GM12872 (cell line): ENCODE measurements at regions not wholly inside any gene's neighbourhood (a gene's known extent, or its start where the extent isn't known, plus 50 kb on each side); places are given as distances from the start of the nearest gene placed in this dataset.

Source experiments
- TF ChIP-seq, protein P1 (sequence below): IDR thresholded peaks from 3 replicates; pipeline ENCODE4 v1.5.1; 2011; ENCODE audit warnings: low read depth, mild to moderate bottlenecking, low read length, moderate library complexity; ENCODE audit not compliant: insufficient read depth

DNA sequence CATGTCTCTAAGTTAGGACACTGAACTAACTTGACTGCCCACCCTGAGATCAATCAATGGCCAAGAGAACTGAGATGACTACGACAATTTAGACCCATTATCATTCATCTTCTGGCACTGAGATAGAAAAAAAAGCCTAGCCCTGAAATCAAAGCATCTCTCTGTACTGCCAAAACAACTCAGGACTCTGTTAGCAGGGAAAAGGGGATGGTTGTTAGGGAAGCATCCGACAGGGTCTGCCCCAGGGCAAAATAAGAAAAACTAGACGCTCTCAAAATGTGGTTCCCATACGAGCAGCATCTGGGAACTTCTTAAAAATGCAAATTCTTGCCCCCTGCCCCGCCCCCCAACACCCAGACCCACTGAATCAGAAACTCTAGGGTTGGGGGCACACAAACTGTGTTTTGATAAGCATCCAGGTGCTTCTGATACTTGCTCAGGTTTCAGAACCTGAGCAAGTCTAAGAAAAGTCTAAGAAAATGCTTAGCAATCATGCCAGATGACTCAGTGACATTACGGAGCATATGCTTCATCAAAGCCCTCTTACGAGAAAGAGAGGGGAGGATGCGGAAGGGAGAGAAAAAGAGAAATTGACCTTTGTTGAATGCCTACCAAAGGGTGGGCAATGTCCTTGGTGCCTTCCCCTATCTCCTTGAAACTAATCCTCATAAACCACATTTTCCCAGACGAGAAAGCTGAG lies 172.8 kb upstream of the HES1 start:
- TF ChIP-seq, protein P1, sequence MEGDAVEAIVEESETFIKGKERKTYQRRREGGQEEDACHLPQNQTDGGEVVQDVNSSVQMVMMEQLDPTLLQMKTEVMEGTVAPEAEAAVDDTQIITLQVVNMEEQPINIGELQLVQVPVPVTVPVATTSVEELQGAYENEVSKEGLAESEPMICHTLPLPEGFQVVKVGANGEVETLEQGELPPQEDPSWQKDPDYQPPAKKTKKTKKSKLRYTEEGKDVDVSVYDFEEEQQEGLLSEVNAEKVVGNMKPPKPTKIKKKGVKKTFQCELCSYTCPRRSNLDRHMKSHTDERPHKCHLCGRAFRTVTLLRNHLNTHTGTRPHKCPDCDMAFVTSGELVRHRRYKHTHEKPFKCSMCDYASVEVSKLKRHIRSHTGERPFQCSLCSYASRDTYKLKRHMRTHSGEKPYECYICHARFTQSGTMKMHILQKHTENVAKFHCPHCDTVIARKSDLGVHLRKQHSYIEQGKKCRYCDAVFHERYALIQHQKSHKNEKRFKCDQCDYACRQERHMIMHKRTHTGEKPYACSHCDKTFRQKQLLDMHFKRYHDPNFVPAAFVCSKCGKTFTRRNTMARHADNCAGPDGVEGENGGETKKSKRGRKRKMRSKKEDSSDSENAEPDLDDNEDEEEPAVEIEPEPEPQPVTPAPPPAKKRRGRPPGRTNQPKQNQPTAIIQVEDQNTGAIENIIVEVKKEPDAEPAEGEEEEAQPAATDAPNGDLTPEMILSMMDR: no peak

DNA sequence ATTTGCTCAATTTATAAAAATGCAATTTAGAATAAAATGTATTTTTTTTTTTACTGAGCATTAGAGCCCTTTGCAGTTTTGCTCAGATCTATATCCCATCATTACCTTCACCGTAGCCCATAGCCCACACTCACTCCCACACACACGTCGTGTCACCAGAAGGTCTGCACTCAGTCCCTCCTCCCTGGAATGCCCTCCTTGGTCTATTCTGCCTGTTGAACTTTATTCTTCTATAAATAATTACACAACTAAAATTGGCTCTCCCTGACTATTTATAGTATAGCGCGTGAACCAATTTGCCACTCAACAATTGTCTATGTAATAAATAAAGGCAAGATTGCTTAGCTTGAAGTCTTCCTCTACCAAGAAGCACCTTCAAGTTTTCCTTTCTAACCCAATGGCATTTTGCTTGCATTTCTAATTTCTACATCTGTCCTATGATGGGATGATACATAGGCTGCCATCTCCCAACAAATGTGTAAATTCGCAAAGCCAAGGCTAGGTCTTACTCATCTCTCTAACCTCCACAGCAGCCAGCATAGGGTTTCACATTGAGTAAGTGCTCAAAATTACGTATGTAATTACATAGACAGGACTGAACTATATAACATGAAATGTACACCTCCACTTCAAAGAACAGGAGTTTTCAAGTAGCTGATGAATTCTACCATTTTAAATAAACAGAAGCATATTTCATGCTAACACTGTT lies 172.0 kb upstream of the HES1 start:
- TF ChIP-seq, protein P1: no peak

DNA sequence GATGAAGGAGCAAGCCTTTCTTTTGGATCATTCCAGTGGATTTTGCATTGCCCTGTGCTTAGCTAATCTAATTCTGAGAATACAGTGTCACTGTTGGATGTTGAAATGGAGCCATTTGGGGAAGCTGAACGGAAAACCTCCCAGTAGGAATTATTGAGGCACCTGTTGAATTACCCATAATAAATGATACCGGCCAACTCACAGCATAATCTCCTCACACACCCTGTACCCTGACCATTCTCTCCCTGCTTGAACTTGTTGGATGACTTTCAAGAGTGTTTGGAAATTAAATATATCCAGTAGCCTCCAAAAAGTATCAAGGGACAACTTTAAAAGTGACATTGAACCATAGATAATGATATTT lies 171.4 kb upstream of the HES1 start:
- TF ChIP-seq, protein P1: no peak

DNA sequence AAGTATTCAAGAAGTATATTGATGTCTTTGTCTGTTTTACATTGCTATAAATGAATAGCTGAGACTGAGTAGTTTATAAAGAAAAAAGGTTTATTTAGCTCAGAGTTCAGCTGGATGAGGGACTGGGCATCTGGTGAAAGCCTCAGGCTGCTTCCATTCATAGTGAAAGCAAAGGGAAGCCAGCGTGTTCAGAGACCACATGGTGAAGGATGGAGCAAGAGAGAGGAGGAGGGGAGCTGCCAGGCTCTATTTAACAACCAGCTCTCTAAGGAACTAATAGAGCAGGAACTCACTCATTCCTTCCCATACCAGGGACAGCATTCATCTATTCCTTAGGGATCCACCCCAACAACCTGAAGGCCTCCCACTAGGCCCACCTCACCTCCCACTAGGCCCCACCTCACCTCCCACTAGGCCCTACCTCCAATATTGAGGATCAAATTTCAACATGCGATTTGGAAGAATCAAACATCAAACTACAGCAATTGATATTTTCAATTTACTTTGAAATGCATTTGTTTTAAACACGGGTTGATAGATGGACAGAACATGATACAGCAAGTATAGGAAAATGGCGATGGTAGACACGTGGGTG lies 167.5 kb upstream of the HES1 start:
- TF ChIP-seq, protein P1: no peak

DNA sequence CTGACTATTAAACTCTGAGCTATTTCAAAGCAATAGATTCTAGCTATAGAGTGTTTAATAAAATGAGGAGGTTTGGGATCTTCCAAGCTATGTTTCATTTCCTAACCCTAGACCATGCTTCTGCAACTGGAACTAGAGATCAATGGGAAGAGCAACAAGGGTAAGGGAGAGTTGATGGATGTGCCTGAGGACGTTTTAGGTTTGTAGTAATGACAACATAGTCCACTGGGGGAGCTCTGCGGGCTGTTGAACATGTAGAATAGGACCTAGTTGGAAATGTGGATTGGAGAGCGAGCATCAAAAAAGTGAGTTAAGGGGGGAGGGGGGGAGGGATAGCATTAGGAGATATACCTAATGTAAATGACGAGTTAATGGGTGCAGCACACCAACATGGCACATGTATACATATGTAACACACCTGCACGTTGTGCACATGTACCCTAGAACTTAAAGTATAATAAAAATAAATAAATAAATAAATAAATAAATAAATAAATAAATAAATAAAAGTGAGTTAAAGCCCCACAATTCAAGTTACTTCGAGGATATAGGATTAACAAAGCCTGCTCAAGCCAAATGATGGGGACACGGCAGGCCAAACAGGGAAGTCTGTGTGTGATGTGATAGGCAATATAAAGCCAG lies 165.7 kb upstream of the HES1 start:
- TF ChIP-seq, protein P1: peak; percentile 75

DNA sequence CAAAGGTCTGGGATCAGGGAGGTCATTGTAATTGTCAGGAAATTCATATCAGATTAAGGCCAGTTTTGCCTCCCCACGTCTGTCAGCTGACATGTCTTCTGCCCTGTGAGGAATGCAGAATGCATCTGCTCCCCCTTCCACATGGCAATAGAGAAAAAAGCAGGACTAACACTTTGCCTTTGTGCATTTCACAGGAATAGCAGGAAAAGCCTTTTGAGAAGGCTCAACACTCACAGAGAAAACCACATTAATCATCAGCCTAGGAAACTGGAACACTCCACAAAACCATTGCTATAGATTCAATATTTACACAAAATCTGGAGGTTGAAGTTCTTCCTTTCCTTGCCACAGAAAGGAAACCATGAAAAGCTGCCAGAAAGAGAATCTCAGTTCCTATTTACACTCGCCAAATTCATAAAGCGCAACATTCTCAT lies 165.2 kb upstream of the HES1 start:
- TF ChIP-seq, protein P1: no peak

DNA sequence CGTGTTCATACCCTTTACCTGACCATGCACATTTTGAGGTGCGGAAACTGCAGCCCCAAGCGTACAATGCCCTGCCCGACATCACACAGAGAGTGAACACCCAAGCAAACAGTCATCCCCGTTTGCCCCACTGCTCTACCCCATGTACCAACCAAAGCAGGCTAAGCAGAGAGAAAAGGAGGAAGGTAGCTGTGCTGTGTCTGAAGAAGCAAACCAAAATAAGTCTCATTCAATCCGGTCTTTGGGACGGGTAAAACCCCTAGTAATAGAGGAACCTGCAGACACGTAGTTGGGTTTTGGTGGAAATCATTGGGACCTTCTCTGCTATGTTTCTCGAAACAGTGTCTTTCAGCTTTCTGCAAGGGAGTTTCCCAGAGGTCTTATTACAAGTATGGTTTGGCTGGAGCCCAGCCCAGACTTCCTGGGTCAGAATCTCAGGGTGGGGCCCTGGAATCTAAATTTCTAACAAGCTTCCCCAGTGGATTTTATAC lies 164.6 kb upstream of the HES1 start:
- TF ChIP-seq, protein P1: no peak
